Mononuclear cell (primary cell): ENCODE measurements at regions not wholly inside any gene's neighbourhood (a gene's known extent, or its start where the extent isn't known, plus 50 kb on each side); places are given as distances from the start of the nearest gene placed in this dataset.

Experiments used
- H3K27me3 ChIP-seq: 2 replicates; pipeline ENCODE4 v1.6.0; 2011; ENCODE audit warnings: low read length, control low read depth; ENCODE audit not compliant: insufficient read depth
- H3K4me1 ChIP-seq: 2 replicates; pipeline ENCODE4 v1.5.1; 2011; ENCODE audit warnings: mild to moderate bottlenecking, low read length, control low read depth; ENCODE audit not compliant: insufficient read depth
- H3K4me3 ChIP-seq: 2 replicates; pipeline ENCODE4 v1.5.1; 2011; ENCODE audit warnings: mild to moderate bottlenecking, low read length, moderate library complexity
- H3K9me3 ChIP-seq: 2 replicates; pipeline ENCODE4 v1.5.1; 2011; ENCODE audit warnings: low read depth, mild to moderate bottlenecking, control low read depth, low read length

GRCh38 chr6:140041056-140041455 lies 666.6 kb upstream of the CITED2 start:
- no peaks in the 10 kb centered on the region for H3K9me3 ChIP-seq
- H3K27me3 ChIP-seq: no peaks in the 10 kb centered on the region
- H3K4me3 ChIP-seq: no peak overlapping the region
- peaks cover 56% of the 10 kb centered on the region for H3K4me1 ChIP-seq

- H3K4me1 ChIP-seq: peaks cover 49% of the 10 kb centered on the region
- H3K4me3 ChIP-seq: no peak overlapping the region
- no peaks in the 10 kb centered on the region for H3K9me3 ChIP-seq
- H3K27me3 ChIP-seq: no peaks in the 10 kb centered on the region
Measured at GRCh38 chr6:140040396-140040795, 665.9 kb upstream of the CITED2 start.

GRCh38 chr6:140039364-140039763 lies 664.9 kb upstream of the CITED2 start:
- Histone ChIP-seq H3K4me1 (peaks cover 44% of the 10 kb centered on the region), H3K9me3 (no peaks in the 10 kb centered on the region), H3K4me3 (no peak overlapping the region), H3K27me3 (no peaks in the 10 kb centered on the region)

GRCh38 chr6:140036196-140036595 lies 661.7 kb upstream of the CITED2 start:
- Histone ChIP-seq H3K4me1 (peaks cover 33% of the 10 kb centered on the region), H3K9me3 (no peaks in the 10 kb centered on the region), H3K27me3 (no peaks in the 10 kb centered on the region), H3K4me3 (no peak overlapping the region)

GRCh38 chr6:140032189-140032588 lies 657.7 kb upstream of the CITED2 start:
- Histone ChIP-seq H3K9me3 (no peaks in the 10 kb centered on the region), H3K27me3 (no peaks in the 10 kb centered on the region), H3K4me3 (no peak overlapping the region), H3K4me1 (peaks cover 11% of the 10 kb centered on the region)

GRCh38 chr6:140029551-140029950 lies 655.1 kb upstream of the CITED2 start:
- H3K9me3 ChIP-seq: no peaks in the 10 kb centered on the region
- H3K27me3 ChIP-seq: no peaks in the 10 kb centered on the region
- H3K4me3 ChIP-seq: no peak overlapping the region
- H3K4me1 ChIP-seq: no peaks in the 10 kb centered on the region

GRCh38 chr6:140027219-140027618 lies 652.8 kb upstream of the CITED2 start:
- H3K4me1 ChIP-seq: no peaks in the 10 kb centered on the region
- no peaks in the 10 kb centered on the region for H3K27me3 ChIP-seq
- H3K9me3 ChIP-seq: no peaks in the 10 kb centered on the region
- no peak overlapping the region for H3K4me3 ChIP-seq

- no peaks in the 10 kb centered on the region for H3K9me3 ChIP-seq
- H3K4me1 ChIP-seq: no peaks in the 10 kb centered on the region
- no peaks in the 10 kb centered on the region for H3K27me3 ChIP-seq
- no peak overlapping the region for H3K4me3 ChIP-seq
Measured at GRCh38 chr6:140026546-140026945, 652.1 kb upstream of the CITED2 start.

GRCh38 chr6:140025171-140025570 lies 650.7 kb upstream of the CITED2 start:
- no peaks in the 10 kb centered on the region for H3K4me1 ChIP-seq
- H3K27me3 ChIP-seq: no peaks in the 10 kb centered on the region
- H3K9me3 ChIP-seq: no peaks in the 10 kb centered on the region
- H3K4me3 ChIP-seq: no peak overlapping the region

GRCh38 chr6:140020207-140020791 lies 645.9 kb upstream of the CITED2 start:
- Histone ChIP-seq H3K9me3 (no peaks in the 10 kb centered on the region), H3K4me3 (no peak overlapping the region), H3K4me1 (no peaks in the 10 kb centered on the region), H3K27me3 (no peaks in the 10 kb centered on the region)

- no peak overlapping the region for H3K4me3 ChIP-seq
- no peaks in the 10 kb centered on the region for H3K27me3 ChIP-seq
- H3K4me1 ChIP-seq: no peaks in the 10 kb centered on the region
- H3K9me3 ChIP-seq: no peaks in the 10 kb centered on the region
Measured at GRCh38 chr6:140018588-140018987, 644.1 kb upstream of the CITED2 start.

GRCh38 chr6:140017470-140017869 lies 643.0 kb upstream of the CITED2 start:
- Histone ChIP-seq H3K9me3 (no peaks in the 10 kb centered on the region), H3K4me3 (no peak overlapping the region)

GRCh38 chr6:140012150-140012549 lies 637.7 kb upstream of the CITED2 start:
- H3K4me1 ChIP-seq: peaks cover 8% of the 10 kb centered on the region

More at GRCh38 chr6:140017470-140017869, 643.0 kb upstream of the CITED2 start:
- no peaks in the 10 kb centered on the region for H3K4me1 ChIP-seq
- H3K27me3 ChIP-seq: no peaks in the 10 kb centered on the region

GRCh38 chr6:140011537-140011936 lies 637.1 kb upstream of the CITED2 start:
- no peaks in the 10 kb centered on the region for H3K9me3 ChIP-seq
- H3K4me3 ChIP-seq: no peak overlapping the region
- H3K27me3 ChIP-seq: no peaks in the 10 kb centered on the region
- H3K4me1 ChIP-seq: peaks cover 8% of the 10 kb centered on the region

More at GRCh38 chr6:140012150-140012549, 637.7 kb upstream of the CITED2 start:
- Histone ChIP-seq H3K4me3 (no peak overlapping the region), H3K27me3 (no peaks in the 10 kb centered on the region), H3K9me3 (no peaks in the 10 kb centered on the region)

- Histone ChIP-seq H3K9me3 (no peaks in the 10 kb centered on the region), H3K27me3 (no peaks in the 10 kb centered on the region), H3K4me3 (no peak overlapping the region), H3K4me1 (peaks cover 8% of the 10 kb centered on the region)
Measured at GRCh38 chr6:140009286-140009685, 634.8 kb upstream of the CITED2 start.

- Histone ChIP-seq H3K9me3 (no peaks in the 10 kb centered on the region), H3K4me1 (peaks cover 8% of the 10 kb centered on the region), H3K4me3 (no peak overlapping the region), H3K27me3 (no peaks in the 10 kb centered on the region)
Measured at GRCh38 chr6:140007525-140007924, 633.1 kb upstream of the CITED2 start.
